ENCODE measurements at regions not wholly inside any gene's neighbourhood (a gene's known extent, or its start where the extent isn't known, plus 50 kb on each side); places are given as distances from the start of the nearest gene placed in this dataset.

DNA sequence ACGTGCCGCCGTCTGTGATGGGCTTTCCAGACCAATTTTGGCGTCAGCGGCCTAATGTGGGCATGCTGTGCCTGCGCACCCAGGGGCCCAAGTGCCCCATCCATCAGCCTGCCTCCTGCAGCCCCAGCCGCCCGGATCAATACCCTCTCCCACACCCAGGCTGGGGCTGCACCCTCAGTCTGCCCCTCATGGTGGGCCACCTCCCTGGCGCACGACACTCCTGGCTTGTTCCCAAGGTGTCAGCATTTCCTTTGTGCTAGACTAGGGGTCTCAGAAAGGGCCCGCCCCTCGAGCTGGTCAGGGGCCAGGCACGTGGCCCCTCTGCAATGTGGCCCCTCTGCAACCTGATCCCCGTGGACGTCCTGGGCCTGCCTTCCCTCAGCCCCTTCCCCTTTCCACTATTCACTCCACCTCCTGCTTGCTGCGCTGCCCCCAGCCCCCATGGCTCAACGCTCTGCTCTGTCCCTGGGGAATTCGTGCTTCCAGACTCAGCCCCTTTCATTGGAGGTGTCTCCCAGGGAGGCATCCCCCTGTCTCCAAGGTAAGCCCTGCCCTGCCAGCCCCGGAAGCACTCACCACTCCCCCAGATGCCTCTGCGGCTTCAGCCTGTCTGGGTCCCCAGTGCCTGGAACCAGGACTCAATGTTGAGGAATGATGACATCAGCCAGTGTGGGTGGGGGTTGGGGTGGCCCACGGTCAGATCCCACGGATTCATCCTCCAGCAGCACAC is 130.8 kb downstream of the HMX1 start:
- TF ChIP-seq, protein P1, sequence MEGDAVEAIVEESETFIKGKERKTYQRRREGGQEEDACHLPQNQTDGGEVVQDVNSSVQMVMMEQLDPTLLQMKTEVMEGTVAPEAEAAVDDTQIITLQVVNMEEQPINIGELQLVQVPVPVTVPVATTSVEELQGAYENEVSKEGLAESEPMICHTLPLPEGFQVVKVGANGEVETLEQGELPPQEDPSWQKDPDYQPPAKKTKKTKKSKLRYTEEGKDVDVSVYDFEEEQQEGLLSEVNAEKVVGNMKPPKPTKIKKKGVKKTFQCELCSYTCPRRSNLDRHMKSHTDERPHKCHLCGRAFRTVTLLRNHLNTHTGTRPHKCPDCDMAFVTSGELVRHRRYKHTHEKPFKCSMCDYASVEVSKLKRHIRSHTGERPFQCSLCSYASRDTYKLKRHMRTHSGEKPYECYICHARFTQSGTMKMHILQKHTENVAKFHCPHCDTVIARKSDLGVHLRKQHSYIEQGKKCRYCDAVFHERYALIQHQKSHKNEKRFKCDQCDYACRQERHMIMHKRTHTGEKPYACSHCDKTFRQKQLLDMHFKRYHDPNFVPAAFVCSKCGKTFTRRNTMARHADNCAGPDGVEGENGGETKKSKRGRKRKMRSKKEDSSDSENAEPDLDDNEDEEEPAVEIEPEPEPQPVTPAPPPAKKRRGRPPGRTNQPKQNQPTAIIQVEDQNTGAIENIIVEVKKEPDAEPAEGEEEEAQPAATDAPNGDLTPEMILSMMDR (IDR thresholded peaks at IDR 0.05): no peak
- no peak for TF ChIP-seq POLR2A (IDR thresholded peaks at IDR 0.05)
- Histone ChIP-seq H3K9me3 (no peaks in the 10 kb centered on the region), H3K4me3 (replicated peaks in 1 of 3) (no peak overlapping the region), H3K27me3 (no peaks in the 10 kb centered on the region), H3K36me3 (no peaks in the 10 kb centered on the region), H3K4me1 (no peaks in the 10 kb centered on the region), H3K27ac (no peak overlapping the region)
- no peak for DNase-seq
- intact Hi-C loops (cut with DNase I): no loop called here
- 63 to 68% methylated on average over 21 to 22 of the region's 22 CpGs for WGBS, 2 donors

DNA sequence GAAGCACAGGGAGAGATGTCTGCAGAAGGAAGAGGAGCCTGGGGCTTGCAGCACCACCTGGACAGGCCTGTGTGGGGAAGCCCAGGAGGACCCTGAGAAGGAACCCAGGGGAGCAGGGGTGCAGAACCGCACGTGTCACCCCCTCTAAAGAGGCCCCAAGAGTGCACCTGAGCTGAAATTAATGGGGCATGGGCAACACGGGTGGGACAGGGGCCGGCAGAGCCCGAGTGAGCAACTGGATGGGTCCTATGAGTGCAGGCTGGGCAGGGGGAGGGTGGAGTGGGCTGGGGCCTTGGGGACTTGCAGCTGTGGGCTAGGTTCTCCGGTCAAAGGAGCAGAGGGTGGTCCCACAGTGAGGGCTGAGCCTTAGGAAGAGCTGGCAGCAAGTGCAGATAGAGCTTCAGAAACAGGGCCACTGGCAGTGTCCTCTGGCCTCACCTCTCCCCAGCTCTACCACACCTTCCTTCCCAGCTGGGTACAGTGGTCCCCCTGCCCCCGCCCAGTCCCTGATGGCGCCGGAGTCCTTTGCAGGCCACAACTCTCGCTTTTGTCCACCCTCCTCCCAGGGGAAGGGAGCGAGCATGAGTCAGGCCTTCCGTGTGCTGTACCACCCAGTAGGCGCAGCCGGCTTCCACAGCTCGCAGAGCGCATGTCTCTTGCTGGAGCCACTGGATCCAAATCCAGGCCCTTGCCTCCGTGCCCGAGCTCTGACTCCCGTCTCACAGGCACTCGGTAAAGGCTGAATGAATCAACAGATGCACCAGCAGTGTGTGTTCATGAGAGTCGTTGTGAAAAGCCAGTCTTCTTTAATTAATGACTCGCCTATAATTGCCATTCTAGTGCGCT is 131.6 kb downstream of the HMX1 start:
- Histone ChIP-seq H3K27ac (no peak overlapping the region), H3K27me3 (no peaks in the 10 kb centered on the region), H3K4me3 (replicated peaks in 1 of 3) (no peak overlapping the region), H3K4me1 (no peaks in the 10 kb centered on the region), H3K36me3 (no peaks in the 10 kb centered on the region), H3K9me3 (no peaks in the 10 kb centered on the region)
- no peak for DNase-seq
- 53 to 55% methylated on average over 16 to 23 of the region's 23 CpGs for WGBS, 2 donors
- intact Hi-C loops (cut with DNase I): no loop called here
- TF ChIP-seq POLR2A (IDR thresholded peaks at IDR 0.05): no peak
- TF ChIP-seq, protein P1 (IDR thresholded peaks at IDR 0.05): no peak

DNA sequence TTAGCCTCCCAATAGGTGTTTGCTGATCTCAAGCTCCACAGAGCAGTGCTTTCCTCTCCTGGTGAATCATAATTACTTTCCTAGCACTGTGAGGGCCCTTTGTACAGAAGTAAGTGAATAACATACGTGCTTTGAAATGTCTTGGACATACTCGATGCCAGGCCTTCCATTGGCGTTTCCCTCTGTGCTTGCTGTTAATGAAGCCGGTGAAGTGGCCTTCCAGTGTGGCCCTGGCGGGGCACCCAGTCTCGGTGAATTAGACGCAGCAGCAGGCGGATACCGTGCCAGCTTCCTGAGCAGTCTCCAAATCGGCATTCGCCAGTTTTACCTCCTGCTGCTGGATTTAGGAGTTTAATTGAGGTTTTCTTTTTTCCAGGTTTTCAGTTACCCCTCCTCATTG is 132.3 kb downstream of the HMX1 start:
- WGBS, 2 donors: 80 to 93% methylated on average over 11 of the region's 11 CpGs
- H3K27me3 ChIP-seq: no peaks in the 10 kb centered on the region
- intact Hi-C loops (cut with DNase I): no loop called here
- H3K36me3 ChIP-seq: no peaks in the 10 kb centered on the region
- no peak for DNase-seq
- no peak overlapping the region for H3K4me3 ChIP-seq (replicated peaks in 1 of 3)
- no peak overlapping the region for H3K27ac ChIP-seq
- H3K4me1 ChIP-seq: no peaks in the 10 kb centered on the region
- H3K9me3 ChIP-seq: no peaks in the 10 kb centered on the region
- TF ChIP-seq, protein P1 (IDR thresholded peaks at IDR 0.05): no peak
- TF ChIP-seq POLR2A (IDR thresholded peaks at IDR 0.05): no peak

GRCh38 chr4:8738471-8738931 is 133.1 kb downstream of the HMX1 start:
- H3K4me1 ChIP-seq: no peaks in the 10 kb centered on the region
- no peaks in the 10 kb centered on the region for H3K36me3 ChIP-seq
- H3K4me3 ChIP-seq (replicated peaks in 1 of 3): no peak overlapping the region
- no peak for DNase-seq
- WGBS, 2 donors: 91 to 95% methylated on average over 10 to 11 of the region's 15 CpGs
- H3K9me3 ChIP-seq: no peaks in the 10 kb centered on the region
- H3K27me3 ChIP-seq: no peaks in the 10 kb centered on the region
- intact Hi-C loops (cut with DNase I): no loop called here
- H3K27ac ChIP-seq: no peak overlapping the region
- no peak for TF ChIP-seq POLR2A (IDR thresholded peaks at IDR 0.05)
- TF ChIP-seq, protein P1 (IDR thresholded peaks at IDR 0.05): no peak

Measured in thyroid gland (tissue), 4 donors.